HG02870 (cell line): ENCODE measurements at regions not wholly inside any gene's neighbourhood (a gene's known extent, or its start where the extent isn't known, plus 50 kb on each side); places are given as distances from the start of the nearest gene placed in this dataset.

Source experiments
- ATAC-seq: cut with Tn5 transposase; IDR thresholded peaks from one replicate; pipeline ENCODE4 v1.9.1; 2021; ENCODE audit warnings: mild to moderate bottlenecking, moderate library complexity; ENCODE audit not compliant: unreplicated experiment

GRCh38 chr14:56870336-56870735 lies 60.1 kb upstream of the OTX2 start:
- ATAC-seq, result no peak

- no peak for ATAC-seq
Observed at GRCh38 chr14:56868660-56869059, 58.4 kb upstream of the OTX2 start.

- ATAC-seq, result no peak
Observed at GRCh38 chr14:56862836-56863235, 52.6 kb upstream of the OTX2 start.

GRCh38 chr14:56860441-56860840 lies 50.2 kb upstream of the OTX2 start:
- no peak for ATAC-seq
